Tibial artery (tissue), 4 donors: ENCODE measurements at regions not wholly inside any gene's neighbourhood (a gene's known extent, or its start where the extent isn't known, plus 50 kb on each side); places are given as distances from the start of the nearest gene placed in this dataset.
"Not testable (repeated sequence)": the region's sequence is repeated elsewhere in the genome, so short reads cannot be mapped to it uniquely, and the experiment has no call there.

Source experiments
- DNase-seq, 2 donors: peaks; one replicate each; pipeline ENCODE4 v3.0.0-alpha.2; 2019
- H3K27ac ChIP-seq, 2 donors: fragments of 200-600 bp; sonication (generic) in 1 of 2; 1 replicate in 1 of 2; 2 replicates in 1 of 2; pipeline ENCODE4 v1.5.1; 2018 to 2019; ENCODE audit warnings: mild to moderate bottlenecking in 1 of 2
- H3K27me3 ChIP-seq, 2 donors: fragments of 200-600 bp; sonication (generic) in 1 of 2; one replicate each; pipeline versions ENCODE4 v1.5.1 to v1.6.0; 2016 to 2019
- H3K36me3 ChIP-seq, 3 donors: fragments of 200-600 bp; sonication (generic) in 2 of 3; one replicate each; pipeline ENCODE4 v1.5.1; 2016 to 2019; ENCODE audit warnings: mild to moderate bottlenecking in 2 of 3
- H3K4me1 ChIP-seq, 4 donors: fragments of 200-600 bp; sonication (generic) in 2 of 4; 1 replicate in 3 of 4; 2 replicates in 1 of 4; pipeline ENCODE4 v1.5.1; 2016 to 2019
- H3K4me3 ChIP-seq, 2 donors: fragments of 200-600 bp; sonication (generic) in 1 of 2; 1 replicate in 1 of 2; 2 replicates in 1 of 2; pipeline ENCODE4 v1.5.1; 2018 to 2019; ENCODE audit warnings: mild to moderate bottlenecking in 2 of 2
- H3K9me3 ChIP-seq, 3 donors: fragments of 200-600 bp; sonication (generic) in 1 of 3; one replicate each; pipeline ENCODE4 v1.5.1; 2016 to 2019
- intact Hi-C: fragments of 100-400 bp; cut with DNase I; formaldehyde crosslinking; loops from one replicate; pipeline ENCODE4 v1.15.0; 2023; ENCODE audit warnings: low total_unique reads
- TF ChIP-seq, protein P1 (sequence below), 2 experiments: fragments of 200-600 bp in 1 of 2; fragments of 450-650 bp in 1 of 2; IDR thresholded peaks; one replicate each; pipeline ENCODE4 v1.5.1; 2017 to 2019; ENCODE audit warnings: antibody characterized with exemption in 2 of 2, mild to moderate bottlenecking in 1 of 2, moderate library complexity in 1 of 2

DNA sequence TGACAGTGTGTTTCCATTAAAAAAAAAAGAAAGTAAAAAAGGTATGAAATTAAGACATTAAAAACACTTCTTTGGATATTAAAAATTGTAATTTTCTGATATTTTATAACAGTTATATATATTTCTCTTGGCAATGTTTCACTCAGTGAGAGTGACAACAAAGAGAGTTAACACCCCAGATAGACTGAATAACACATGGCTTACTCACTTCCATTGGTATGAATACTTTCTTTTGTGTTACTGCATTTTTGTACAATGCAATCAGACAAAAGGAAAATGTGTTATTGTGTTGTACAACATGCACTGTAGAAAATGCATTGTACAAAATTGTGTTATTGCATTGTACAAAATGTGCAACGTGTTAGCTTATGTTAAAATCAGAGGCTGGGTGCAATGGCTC, 676.6 kb upstream of the AMELY start:
- H3K27ac ChIP-seq, H3K4me3 ChIP-seq, H3K9me3 ChIP-seq, H3K36me3 ChIP-seq, intact Hi-C loops, H3K4me1 ChIP-seq, H3K27me3 ChIP-seq, DNase-seq: not testable (repeated sequence)

DNA sequence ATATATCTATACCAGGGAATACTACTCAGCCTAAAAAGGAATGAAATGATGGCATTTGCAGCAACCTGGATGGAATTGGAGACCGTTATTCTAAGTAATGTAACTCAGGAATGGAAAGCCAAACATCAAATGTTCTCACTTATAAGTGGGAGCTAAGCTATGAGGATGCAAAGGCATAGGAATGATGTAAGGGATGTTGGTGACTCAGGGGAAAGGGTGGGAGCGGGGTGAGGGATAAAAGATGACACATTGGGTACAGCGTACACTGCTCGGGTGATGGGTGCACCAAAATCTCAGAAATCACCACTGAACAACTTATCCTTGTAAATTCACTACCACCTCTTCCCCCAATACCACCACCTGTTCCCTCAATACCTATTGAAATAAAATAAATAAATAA, 651.0 kb upstream of the AMELY start:
- no peak for DNase-seq
- Histone ChIP-seq H3K36me3 (no peaks in the 10 kb centered on the region), H3K27me3 (no peaks in the 10 kb centered on the region), H3K27ac (no peak overlapping the region), H3K9me3 (no peaks in the 10 kb centered on the region), H3K4me3 (no peak overlapping the region), H3K4me1 (no peaks in the 10 kb centered on the region)
- TF ChIP-seq, protein P1, sequence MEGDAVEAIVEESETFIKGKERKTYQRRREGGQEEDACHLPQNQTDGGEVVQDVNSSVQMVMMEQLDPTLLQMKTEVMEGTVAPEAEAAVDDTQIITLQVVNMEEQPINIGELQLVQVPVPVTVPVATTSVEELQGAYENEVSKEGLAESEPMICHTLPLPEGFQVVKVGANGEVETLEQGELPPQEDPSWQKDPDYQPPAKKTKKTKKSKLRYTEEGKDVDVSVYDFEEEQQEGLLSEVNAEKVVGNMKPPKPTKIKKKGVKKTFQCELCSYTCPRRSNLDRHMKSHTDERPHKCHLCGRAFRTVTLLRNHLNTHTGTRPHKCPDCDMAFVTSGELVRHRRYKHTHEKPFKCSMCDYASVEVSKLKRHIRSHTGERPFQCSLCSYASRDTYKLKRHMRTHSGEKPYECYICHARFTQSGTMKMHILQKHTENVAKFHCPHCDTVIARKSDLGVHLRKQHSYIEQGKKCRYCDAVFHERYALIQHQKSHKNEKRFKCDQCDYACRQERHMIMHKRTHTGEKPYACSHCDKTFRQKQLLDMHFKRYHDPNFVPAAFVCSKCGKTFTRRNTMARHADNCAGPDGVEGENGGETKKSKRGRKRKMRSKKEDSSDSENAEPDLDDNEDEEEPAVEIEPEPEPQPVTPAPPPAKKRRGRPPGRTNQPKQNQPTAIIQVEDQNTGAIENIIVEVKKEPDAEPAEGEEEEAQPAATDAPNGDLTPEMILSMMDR (IDR thresholded peaks at IDR 0.05) = no peak
- intact Hi-C loops = no loop called here

DNA sequence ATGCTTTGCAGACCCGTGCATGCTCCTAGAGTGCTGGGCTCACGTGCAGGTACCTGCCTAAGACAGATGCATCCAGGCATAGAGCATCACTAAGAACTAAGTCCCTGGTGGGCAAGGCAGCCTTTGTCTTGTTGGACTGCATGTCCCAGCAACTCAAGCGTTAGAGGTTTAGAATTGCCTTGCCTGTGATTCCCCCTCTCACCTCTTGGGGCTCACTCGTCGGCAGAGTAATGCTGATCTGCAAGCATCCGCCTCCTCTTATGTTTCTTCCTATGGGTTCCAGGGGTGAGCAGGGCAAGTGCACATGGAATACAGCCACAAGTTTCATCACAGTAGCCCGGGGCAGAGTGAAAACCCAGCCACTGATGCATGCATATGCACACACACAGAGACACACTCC, 646.1 kb upstream of the AMELY start:
- Histone ChIP-seq H3K27ac (no peak overlapping the region), H3K27me3 (no peaks in the 10 kb centered on the region), H3K4me3 (no peak overlapping the region), H3K9me3 (no peaks in the 10 kb centered on the region), H3K36me3 (no peaks in the 10 kb centered on the region), H3K4me1 (no peaks in the 10 kb centered on the region)
- DNase-seq = no peak
- TF ChIP-seq, protein P1 (IDR thresholded peaks at IDR 0.05) = no peak
- intact Hi-C loops = no loop called here

DNA sequence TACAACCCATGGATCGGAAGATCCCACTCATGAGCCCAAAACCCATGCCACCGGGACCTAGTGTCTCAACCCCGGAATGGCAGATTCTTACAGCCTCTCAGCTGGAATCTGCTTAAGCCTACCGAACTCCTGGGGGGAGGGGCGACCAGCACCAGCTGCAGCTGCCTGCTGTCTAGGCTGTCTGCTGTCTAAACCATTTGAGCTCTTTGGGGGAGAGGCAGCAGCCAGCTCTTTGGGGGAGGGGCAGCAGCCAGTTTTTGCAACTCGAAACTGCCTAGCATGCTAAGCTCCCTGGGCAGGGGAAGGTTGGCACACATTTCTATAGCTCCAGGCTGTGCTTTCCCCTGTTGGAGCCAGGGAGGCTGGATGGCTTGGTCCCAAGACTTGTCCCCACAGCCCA, 643.5 kb upstream of the AMELY start:
- Histone ChIP-seq H3K9me3 (no peaks in the 10 kb centered on the region), H3K4me3 (no peak overlapping the region), H3K36me3 (no peaks in the 10 kb centered on the region), H3K27ac (no peak overlapping the region), H3K4me1 (no peaks in the 10 kb centered on the region), H3K27me3 (no peaks in the 10 kb centered on the region)
- no peak for DNase-seq
- intact Hi-C loops = no loop called here
- TF ChIP-seq, protein P1 (IDR thresholded peaks at IDR 0.05) = no peak

DNA sequence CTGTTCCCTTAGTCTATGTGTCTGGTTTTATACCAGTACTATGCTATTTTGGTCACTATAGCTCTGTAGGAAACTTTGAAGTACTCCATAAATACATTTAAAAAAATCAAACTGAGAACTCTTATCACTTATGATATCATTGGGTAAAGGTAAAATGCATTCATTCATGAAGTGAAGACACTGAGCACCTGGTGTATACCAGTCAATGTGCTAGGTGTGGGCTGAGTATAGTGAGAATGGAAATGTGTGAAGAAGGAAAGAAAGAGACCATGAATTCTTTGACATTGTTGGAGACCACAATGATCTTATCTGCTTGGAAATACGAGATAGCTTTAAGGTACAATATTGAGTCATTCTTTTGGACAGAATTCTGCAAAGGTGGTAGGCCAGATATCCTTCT, 633.5 kb upstream of the AMELY start:
- intact Hi-C loops = no loop called here
- H3K27ac ChIP-seq = no peak overlapping the region
- H3K36me3 ChIP-seq = no peaks in the 10 kb centered on the region
- TF ChIP-seq, protein P1 (IDR thresholded peaks at IDR 0.05) = no peak
- H3K27me3 ChIP-seq = no peaks in the 10 kb centered on the region
- DNase-seq = no peak
- no peaks in the 10 kb centered on the region for H3K4me1 ChIP-seq
- no peaks in the 10 kb centered on the region for H3K9me3 ChIP-seq
- no peak overlapping the region for H3K4me3 ChIP-seq

DNA sequence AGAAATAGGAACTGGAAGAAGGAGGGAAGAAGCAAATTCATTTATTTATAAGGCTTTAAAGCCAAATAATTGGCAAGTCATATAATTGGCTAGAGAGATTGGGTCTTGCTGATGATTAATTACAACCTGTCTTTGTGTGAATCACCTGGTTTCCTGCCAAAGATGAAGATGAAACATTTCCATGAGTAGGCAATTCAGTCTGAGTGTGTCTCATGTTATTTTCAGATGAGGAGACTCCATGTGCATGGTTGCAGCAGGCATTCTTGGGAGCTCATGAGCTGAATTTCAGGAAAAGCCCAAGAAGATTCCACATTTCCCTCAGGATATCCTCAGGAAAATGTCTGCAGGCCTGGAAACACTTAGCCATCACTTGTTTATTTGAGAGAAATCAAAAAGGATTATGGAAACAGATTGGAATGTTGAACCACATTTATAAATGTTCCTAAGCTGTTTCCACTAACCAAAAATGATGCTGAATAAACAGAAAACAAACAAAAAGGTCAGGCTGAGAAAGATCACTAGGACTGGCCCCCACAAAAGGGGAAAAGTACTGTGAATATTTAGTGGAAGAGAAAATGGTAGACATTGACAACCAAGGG, 632.7 kb upstream of the AMELY start:
- H3K27me3 ChIP-seq = no peaks in the 10 kb centered on the region
- no peak overlapping the region for H3K4me3 ChIP-seq
- no peaks in the 10 kb centered on the region for H3K4me1 ChIP-seq
- H3K36me3 ChIP-seq = no peaks in the 10 kb centered on the region
- no peak for DNase-seq
- TF ChIP-seq, protein P1 (IDR thresholded peaks at IDR 0.05) = no peak
- intact Hi-C loops = no loop called here
- no peaks in the 10 kb centered on the region for H3K9me3 ChIP-seq
- H3K27ac ChIP-seq = no peak overlapping the region
